ENCODE measurements at regions not wholly inside any gene's neighbourhood (a gene's known extent, or its start where the extent isn't known, plus 50 kb on each side); places are given as distances from the start of the nearest gene placed in this dataset.

DNA sequence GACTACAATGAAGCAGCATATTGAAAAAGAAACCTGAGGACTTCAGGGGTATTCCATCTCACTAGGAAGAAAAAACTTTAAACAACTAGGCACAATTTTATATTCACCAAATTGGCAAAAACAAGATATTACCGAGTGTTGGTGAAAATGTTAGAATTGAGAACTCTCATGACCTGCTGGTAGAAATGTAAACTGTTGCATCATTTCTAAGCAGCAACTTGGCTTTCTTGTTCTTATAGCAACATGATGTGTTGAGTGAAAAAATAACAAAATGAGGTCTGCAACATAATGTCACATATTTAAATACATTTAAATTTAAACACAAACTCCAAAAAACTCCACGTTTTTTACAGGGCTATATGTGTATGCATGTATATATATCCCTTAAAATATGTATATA is 59.0 kb upstream of the SPPL2A start:
- H2AFZ ChIP-seq (ENCODE audit: low read length, unreplicated experiment) = no peak overlapping the region
- H3K27ac ChIP-seq (ENCODE audit: low read depth, low read length) = no peak overlapping the region
- H3K79me2 ChIP-seq (ENCODE audit: control insufficient read depth, insufficient read depth, low read length, unreplicated experiment) = no peaks in the 10 kb centered on the region
- no peaks in the 10 kb centered on the region for H3K36me3 ChIP-seq (ENCODE audit: insufficient read depth, low read length)
- H3K27me3 ChIP-seq (ENCODE audit: insufficient read depth, low read length) = no peaks in the 10 kb centered on the region
- no peak overlapping the region for H3K4me3 ChIP-seq (ENCODE audit: low read depth, low read length)
- H3K4me1 ChIP-seq (ENCODE audit: control insufficient read depth, insufficient read depth, low read length, unreplicated experiment) = peaks cover 9% of the 10 kb centered on the region

DNA sequence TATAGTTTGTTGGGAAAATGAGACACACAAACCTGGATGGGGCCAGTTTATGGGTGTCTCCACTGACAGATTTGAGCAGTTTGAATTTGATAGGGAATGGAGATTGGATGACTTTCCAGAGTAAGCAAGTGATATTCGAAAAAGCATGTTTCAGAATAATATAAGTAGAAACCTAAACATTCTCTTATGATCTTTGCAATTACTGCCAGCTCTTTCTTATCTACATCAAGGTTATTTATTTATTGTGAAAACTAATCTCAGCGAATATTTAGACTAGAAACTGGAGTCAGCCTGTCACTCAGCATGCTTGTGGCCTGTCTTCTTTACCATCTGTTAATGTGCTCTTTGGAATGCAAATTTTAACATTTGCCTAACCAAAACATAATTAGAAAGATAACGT is 57.8 kb upstream of the SPPL2A start:
- no peaks in the 10 kb centered on the region for H3K27me3 ChIP-seq (ENCODE audit: insufficient read depth, low read length)
- no peaks in the 10 kb centered on the region for H3K79me2 ChIP-seq (ENCODE audit: control insufficient read depth, insufficient read depth, low read length, unreplicated experiment)
- H3K4me1 ChIP-seq (ENCODE audit: control insufficient read depth, insufficient read depth, low read length, unreplicated experiment) = peaks cover under 1% of the 10 kb centered on the region
- no peaks in the 10 kb centered on the region for H3K36me3 ChIP-seq (ENCODE audit: insufficient read depth, low read length)
- H3K27ac ChIP-seq (ENCODE audit: low read depth, low read length) = no peak overlapping the region
- H2AFZ ChIP-seq (ENCODE audit: low read length, unreplicated experiment) = no peak overlapping the region
- no peak overlapping the region for H3K4me3 ChIP-seq (ENCODE audit: low read depth, low read length)

DNA sequence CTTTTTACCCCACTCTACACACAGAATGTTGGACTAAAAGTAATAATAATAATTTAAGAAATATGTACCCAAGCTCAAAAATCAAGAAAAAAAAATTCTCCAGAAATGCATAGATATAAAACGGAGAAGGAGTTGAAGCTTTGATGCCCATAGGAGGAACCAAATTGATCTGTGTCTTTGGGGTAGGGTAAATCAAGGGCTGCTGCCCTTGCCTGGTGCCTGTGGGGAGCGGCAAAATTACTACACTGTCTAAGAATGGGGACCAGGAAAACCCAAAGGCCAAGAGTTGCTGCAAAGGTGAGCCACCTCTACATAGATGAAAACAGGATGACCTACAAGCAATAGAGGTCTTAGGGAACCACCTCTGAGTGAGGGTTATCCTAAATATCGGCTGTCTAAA is 56.0 kb upstream of the SPPL2A start:
- H3K27me3 ChIP-seq (ENCODE audit: insufficient read depth, low read length) = no peaks in the 10 kb centered on the region
- no peaks in the 10 kb centered on the region for H3K4me1 ChIP-seq (ENCODE audit: control insufficient read depth, insufficient read depth, low read length, unreplicated experiment)
- H2AFZ ChIP-seq (ENCODE audit: low read length, unreplicated experiment) = no peak overlapping the region
- H3K27ac ChIP-seq (ENCODE audit: low read depth, low read length) = no peak overlapping the region
- H3K4me3 ChIP-seq (ENCODE audit: low read depth, low read length) = no peak overlapping the region
- H3K36me3 ChIP-seq (ENCODE audit: insufficient read depth, low read length) = no peaks in the 10 kb centered on the region
- no peaks in the 10 kb centered on the region for H3K79me2 ChIP-seq (ENCODE audit: control insufficient read depth, insufficient read depth, low read length, unreplicated experiment)

DNA sequence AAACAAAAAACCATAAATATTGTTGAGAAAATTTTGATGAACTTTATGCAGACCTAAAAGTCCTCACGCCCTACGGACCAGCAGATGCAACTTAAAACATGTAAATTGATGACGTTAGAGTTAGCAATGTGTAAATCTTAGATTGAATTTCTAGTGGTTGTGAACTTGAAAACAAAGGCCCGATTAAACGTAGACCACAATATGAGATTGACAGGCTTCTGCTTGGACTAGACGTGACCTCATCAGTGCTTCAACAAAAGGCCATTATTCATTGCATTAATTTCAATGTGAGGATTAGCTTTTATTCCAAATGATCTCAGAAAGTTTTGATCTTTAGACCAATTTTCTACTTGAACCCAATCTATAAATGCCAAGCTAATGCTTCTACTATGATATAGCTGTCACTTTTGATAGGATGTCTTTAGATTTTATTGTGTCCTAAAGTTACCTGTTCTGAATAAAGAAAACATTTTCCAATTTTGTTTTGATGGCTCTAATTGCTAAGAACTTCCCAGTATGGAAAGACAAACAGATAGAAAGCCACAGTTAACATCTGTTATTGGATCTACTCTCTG is 55.4 kb upstream of the SPPL2A start:
- Histone ChIP-seq H3K4me3 (ENCODE audit: low read depth, low read length) (no peak overlapping the region), H3K79me2 (ENCODE audit: control insufficient read depth, insufficient read depth, low read length, unreplicated experiment) (no peaks in the 10 kb centered on the region), H3K27ac (ENCODE audit: low read depth, low read length) (no peak overlapping the region), H2AFZ (ENCODE audit: low read length, unreplicated experiment) (no peak overlapping the region), H3K4me1 (ENCODE audit: control insufficient read depth, insufficient read depth, low read length, unreplicated experiment) (no peaks in the 10 kb centered on the region), H3K27me3 (ENCODE audit: insufficient read depth, low read length) (no peaks in the 10 kb centered on the region), H3K36me3 (ENCODE audit: insufficient read depth, low read length) (no peaks in the 10 kb centered on the region)

DNA sequence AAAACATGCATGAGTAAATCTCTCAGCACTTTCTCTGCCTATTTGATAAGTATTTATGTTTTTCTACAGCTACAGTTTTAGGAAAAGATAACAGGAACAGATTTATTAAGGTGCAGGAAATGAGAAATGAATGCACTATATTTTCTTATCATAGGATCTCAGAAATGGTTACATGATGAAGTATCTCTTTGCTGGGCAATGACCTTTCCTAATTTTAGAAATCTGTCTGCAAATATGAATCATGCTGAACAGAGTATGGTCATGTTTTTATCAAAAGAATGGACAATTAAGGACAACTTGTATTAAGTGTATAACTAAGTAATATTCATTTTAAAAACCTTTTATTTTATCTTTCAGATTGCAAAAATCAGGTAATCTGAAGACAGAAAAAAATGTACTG is 53.8 kb upstream of the SPPL2A start:
- no peak overlapping the region for H2AFZ ChIP-seq (ENCODE audit: low read length, unreplicated experiment)
- H3K79me2 ChIP-seq (ENCODE audit: control insufficient read depth, insufficient read depth, low read length, unreplicated experiment) = no peaks in the 10 kb centered on the region
- H3K27ac ChIP-seq (ENCODE audit: low read depth, low read length) = no peak overlapping the region
- H3K4me1 ChIP-seq (ENCODE audit: control insufficient read depth, insufficient read depth, low read length, unreplicated experiment) = no peaks in the 10 kb centered on the region
- H3K4me3 ChIP-seq (ENCODE audit: low read depth, low read length) = no peak overlapping the region
- no peaks in the 10 kb centered on the region for H3K27me3 ChIP-seq (ENCODE audit: insufficient read depth, low read length)
- H3K36me3 ChIP-seq (ENCODE audit: insufficient read depth, low read length) = no peaks in the 10 kb centered on the region

DNA sequence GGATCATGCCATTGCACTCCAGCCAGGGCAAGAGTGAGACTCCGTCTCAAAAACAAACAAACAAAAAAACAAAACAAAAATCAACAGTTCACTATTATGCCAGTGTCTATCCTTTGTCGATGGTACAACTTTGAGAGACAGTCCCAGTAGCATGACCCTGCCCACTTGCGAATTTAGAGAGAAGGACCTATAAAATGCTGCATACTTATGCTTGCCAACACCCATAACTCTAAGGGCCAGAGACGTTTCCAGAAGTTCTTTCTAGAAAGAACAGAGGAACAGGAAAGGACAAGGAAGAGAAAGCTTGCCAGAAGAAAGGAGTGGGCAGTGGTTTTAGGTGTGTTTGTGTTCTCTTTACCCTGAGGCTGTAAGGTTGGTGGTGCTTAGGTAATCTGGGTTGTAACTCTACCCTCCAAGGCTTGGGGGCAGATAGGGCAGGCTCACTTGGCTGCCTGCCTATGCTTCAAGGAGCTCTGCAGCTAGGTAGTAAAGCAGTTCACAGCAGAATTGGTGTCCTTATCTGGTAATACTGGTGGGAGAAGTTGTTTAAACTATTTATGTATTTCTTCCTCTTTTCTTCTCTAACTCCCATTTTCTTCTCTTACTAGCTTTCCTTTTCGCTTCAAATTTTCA is 50.6 kb upstream of the SPPL2A start:
- H3K4me3 ChIP-seq (ENCODE audit: low read depth, low read length) = no peak overlapping the region
- no peaks in the 10 kb centered on the region for H3K36me3 ChIP-seq (ENCODE audit: insufficient read depth, low read length)
- no peak overlapping the region for H2AFZ ChIP-seq (ENCODE audit: low read length, unreplicated experiment)
- H3K4me1 ChIP-seq (ENCODE audit: control insufficient read depth, insufficient read depth, low read length, unreplicated experiment) = no peaks in the 10 kb centered on the region
- no peak overlapping the region for H3K27ac ChIP-seq (ENCODE audit: low read depth, low read length)
- H3K27me3 ChIP-seq (ENCODE audit: insufficient read depth, low read length) = no peaks in the 10 kb centered on the region
- no peaks in the 10 kb centered on the region for H3K79me2 ChIP-seq (ENCODE audit: control insufficient read depth, insufficient read depth, low read length, unreplicated experiment)

All from ACC112 (cell line).